A549 (cell line): ENCODE measurements at regions not wholly inside any gene's neighbourhood (a gene's known extent, or its start where the extent isn't known, plus 50 kb on each side); places are given as distances from the start of the nearest gene placed in this dataset.

ENCODE experiments used
- JUNB ChIP-seq: fragments of >200 bp; sonication (Bioruptor Twin); formaldehyde crosslinking; IDR thresholded peaks from 2 replicates; pipeline ENCODE4 v1.6.1; 2016
- RAD21 ChIP-seq, 2 experiments: fragments of >200 bp in 1 of 2; sonication (Bioruptor Twin) in 1 of 2; formaldehyde crosslinking in 1 of 2; IDR thresholded peaks in 1 of 2; conservative IDR thresholded peaks in 1 of 2; 2 replicates in 1 of 2; 3 replicates in 1 of 2; pipeline ENCODE4 v1.6.1; 2012 to 2018; ENCODE audit warnings: inconsistent platforms in 1 of 2

GRCh38 chr22:47279337-47279736, 516.9 kb downstream of the TBC1D22A start:
- TF ChIP-seq RAD21 (conservative IDR thresholded peaks at IDR 0.05 in 1 of 2, IDR thresholded peaks at IDR 0.05 in 1 of 2) (no peak), JUNB (no peak)
